Mammary epithelial cell (primary cell): ENCODE measurements at regions not wholly inside any gene's neighbourhood (a gene's known extent, or its start where the extent isn't known, plus 50 kb on each side); places are given as distances from the start of the nearest gene placed in this dataset.

Experiments
- CTCF ChIP-seq, 2 donors: IDR thresholded peaks in 1 of 2; conservative IDR thresholded peaks in 1 of 2; 2 replicates each; pipeline ENCODE4 v1.5.1; 2011 to 2012; ENCODE audit warnings: inconsistent platforms in 2 of 2, low read length in 2 of 2, mild to moderate bottlenecking in 2 of 2, control low read depth in 1 of 2, low read depth in 1 of 2; ENCODE audit not compliant: insufficient read depth in 1 of 2; ENCODE audit errors: extremely low read depth in 1 of 2
- EZH2 ChIP-seq: IDR thresholded peaks from 2 replicates; pipeline ENCODE4 v1.6.1; 2012; ENCODE audit warnings: low read length, inconsistent platforms, borderline replicate concordance

- TF ChIP-seq CTCF (conservative IDR thresholded peaks at IDR 0.05 in 1 of 2, IDR thresholded peaks at IDR 0.05 in 1 of 2; ENCODE audit: extremely low read depth in 1 of 2, insufficient read depth in 1 of 2, low read depth in 1 of 2, low read length in 2 of 2) (peak in 1 of 2 donors; percentile 25), EZH2 (no peak)
Measured at GRCh38 chr7:157474685-157475084, 137.9 kb downstream of the DNAJB6 start.
